HG03432 (cell line): ENCODE measurements at regions not wholly inside any gene's neighbourhood (a gene's known extent, or its start where the extent isn't known, plus 50 kb on each side); places are given as distances from the start of the nearest gene placed in this dataset.

Experiments
- ATAC-seq: cut with Tn5 transposase; IDR thresholded peaks from one replicate; pipeline ENCODE4 v1.9.1; 2021; ENCODE audit warnings: mild to moderate bottlenecking, moderate library complexity; ENCODE audit not compliant: unreplicated experiment

DNA sequence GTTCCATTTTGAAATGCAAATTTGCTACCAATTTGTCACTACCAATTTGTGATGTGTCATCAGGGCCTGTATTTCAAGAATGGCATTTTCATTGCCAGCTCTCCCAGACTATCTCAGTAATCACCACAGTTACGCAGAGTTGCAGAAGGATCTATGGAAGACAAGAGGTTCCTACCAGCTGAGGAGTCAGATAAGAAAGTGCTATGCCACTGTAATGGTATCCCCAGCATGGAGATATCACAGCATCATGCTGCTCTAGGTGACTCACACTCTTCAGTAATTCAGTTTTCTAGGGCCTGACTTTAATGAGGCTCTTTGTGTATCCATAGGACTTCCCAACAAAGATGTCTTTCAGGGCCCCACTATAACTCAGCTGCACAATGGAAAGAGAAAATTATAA, 490.3 kb downstream of the ARHGEF28 start:
- ATAC-seq, result no peak

DNA sequence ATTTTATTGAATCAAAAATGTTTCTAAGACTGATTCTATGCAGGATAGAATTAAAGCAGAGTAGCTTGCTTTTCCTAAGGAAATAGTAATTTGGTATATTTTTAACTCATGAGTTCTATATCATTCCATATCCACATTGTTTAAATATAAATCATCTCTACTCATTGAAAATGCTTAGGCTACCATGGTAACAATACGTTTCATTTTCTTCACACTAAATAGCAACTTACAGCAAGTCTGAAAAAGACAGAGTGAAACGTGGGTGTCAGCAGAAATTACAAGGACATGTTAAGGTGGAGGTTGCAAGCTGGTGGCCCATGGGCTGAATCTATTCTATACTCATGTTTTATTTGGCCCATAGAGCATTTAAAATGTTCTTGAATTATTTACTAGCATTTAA, 487.9 kb downstream of the ARHGEF28 start:
- no peak for ATAC-seq

DNA sequence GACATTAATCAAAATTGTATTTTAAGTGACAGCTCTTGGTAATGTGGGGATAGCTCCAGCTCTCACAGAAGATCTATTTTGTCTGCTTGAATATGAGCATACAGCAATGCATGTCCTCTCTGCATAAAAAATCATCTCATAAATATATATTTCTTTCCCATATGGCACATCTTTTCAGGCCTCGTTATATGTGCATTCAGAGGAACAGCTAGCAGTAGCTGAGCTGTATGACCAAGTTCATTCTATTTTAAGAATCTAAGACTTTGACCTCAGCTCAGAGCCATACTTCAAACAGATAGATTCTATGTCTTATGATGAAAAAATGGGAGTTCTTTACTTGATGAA, 487.2 kb downstream of the ARHGEF28 start:
- no peak for ATAC-seq

DNA sequence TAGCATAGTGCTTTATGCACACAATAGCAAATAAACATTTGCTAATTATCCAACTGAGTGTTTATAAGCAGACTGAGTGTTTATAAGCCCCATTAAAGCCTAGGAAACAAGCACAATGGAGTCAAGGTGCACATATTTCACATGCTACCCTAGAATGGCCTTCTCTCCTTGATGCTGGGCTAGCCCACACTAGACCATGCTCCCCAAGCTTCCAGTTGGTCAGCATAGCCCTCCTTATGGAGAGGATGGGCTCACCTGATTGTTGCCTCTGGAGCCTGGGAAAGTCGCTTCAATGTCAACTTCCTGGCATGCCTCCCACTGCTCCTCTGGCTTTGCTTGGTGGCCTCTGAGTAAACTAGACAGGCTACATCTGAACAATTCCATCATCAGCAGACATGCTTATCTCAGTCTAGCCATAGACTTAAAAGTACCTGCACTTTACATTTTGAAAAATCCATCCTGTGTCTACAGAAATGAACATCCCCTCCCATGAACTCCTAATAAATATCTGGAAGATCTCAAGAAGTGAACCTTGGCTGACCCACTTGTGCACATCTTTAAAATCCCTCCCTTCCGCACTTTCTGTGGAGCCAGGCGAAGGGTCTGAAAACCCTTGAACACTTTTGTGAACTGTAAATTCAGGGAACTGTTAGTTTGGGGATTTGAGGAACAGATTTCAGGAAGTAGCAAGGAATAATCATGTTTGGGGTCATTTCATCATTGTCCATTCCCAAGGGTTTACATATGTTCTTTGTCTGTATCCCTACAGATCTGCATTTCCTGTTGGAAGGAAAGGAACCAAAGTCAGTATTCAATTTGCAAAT, 486.6 kb downstream of the ARHGEF28 start:
- no peak for ATAC-seq

DNA sequence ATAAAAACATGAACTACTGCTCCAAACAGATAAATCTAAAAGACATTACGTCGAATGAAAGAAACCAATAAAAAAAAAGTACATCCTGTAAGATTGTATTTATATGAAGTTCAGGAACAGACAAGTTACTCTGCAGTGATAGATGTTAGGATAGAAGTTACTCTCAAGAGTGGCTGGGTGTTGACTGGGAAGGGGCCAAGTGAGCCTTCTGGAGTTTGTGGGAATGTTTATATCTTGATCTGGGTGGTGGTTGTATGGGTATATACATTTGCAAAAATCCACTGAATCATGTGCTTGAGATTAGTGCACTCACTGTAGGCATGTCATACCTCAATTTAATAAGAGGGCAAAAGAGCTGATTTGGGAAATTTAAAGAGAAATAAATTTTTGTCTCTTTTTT, 485.8 kb downstream of the ARHGEF28 start:
- no peak for ATAC-seq

DNA sequence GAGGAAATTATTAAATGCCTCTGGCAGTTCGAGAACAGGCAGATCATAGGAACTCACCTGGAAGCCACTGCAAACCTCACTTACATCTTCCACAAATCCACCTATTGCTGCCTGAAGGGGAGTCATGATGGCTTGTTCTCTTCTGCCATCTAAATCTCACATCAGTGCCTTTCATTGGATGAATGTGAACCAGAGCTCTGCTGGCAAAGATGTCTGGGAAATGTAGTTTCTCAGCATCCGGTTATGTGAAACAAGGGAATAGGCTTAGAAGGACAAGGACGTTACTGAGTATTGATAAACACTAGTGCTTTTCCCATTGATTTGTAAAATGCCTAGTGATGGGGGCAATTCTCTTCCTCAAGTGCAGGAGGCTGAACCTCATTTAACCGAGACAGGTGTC, 483.3 kb downstream of the ARHGEF28 start:
- no peak for ATAC-seq

DNA sequence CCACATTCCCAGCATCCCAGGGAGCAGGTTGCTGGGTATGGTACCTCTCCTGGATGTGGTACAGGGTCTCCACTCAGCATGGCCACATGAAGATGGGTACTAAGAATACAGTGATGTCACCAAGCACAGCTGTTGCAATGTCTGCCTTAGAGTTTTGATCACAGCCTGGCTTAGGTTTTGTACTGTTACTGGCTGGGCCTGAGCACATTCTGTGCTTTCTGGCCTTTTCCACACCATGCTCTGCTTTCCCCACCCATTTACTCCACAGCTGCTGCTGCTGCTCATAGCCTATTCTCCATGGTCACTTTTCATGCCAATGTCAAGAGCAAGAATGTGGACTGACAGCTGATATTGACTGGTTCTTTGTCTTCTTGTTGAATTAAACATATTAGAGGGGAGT, 481.9 kb downstream of the ARHGEF28 start:
- ATAC-seq, result no peak

DNA sequence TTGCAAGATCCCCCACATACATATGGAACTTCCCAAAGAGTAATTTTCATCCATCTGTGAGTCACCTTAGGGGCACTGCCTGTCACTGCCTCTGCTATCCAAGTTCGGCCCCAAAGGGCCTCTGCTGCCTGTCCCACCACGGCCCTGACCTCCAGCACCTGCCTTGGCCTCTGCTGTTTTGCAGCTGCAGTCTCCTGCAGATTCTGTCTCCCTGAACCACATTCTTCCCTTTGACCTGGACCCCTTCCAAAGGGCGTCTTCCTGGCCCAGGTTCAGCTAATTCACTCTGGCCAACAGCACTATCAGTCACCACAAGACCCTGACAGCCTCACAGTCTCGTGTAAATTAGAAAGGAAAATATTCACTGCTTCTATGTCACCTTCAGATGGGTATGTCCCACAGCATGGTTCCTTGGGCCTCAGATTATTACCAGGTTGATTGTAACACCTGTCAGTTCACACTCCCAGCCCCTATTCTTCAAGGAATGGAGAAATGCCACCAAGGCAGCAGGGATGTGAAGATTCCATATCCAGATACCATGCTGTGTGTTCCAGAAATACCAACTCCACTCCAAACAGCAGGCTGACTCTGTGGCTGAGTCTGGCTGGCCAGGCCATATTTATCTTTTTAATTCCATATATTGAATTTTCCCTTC, 479.3 kb downstream of the ARHGEF28 start:
- ATAC-seq, result no peak

DNA sequence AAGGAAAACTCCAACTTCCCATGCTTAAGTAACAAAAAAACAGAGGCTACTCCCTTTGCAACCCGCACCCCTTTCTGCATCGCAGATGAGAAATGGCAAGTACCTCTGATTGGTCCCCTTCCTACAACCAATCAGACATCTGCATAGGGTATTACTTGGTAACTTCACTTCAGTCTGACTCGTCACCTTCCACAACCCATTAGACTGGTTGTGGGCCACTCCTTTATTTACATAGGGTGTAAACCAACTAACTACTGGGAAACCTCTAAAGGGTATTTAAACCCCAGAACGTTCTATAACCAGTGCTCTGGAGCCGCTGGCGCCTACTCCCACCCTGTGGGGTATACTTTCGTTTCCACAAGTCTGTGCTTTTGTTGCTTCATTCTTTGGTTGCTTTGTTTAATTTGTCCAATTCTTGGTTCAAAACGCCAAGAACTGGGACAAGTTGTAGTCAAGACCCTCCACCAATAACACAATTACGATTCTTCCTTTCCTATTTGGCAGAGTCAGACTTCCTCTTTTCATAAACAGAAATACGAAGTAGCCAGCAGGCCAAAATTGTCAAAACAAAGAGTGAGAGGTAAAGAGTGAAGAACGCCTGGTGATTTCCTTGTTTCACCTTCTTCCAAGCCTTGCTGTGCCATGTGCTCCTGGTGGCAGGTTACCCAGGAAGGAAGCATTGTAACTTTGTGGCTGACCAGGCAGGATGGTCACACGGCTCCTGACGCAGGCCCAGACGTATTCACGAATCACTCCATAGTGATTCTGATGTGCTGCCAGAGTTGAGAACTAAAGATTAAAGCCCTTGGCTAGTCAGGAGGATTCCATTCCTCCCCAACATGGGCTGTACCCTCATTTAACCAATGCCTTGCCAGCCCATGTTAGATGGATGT, 477.4 kb downstream of the ARHGEF28 start:
- ATAC-seq, result no peak

DNA sequence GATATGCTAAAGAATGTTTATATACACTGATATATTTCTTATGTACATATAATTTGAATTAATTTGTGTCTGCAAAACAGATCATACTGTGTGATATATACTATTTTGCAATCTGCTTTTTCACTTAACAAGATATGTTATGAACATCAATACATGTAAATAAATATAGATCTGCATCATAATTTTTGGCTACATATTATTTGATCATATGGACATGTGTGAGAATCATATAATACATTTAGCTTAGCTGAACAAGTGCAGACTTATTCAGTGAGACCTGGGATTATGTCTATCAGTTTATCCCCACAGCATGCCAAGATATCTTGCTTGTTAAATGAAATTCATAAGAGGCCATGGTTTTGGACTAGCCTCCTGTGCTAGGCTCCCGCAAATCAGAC, 474.3 kb downstream of the ARHGEF28 start:
- ATAC-seq, result no peak

DNA sequence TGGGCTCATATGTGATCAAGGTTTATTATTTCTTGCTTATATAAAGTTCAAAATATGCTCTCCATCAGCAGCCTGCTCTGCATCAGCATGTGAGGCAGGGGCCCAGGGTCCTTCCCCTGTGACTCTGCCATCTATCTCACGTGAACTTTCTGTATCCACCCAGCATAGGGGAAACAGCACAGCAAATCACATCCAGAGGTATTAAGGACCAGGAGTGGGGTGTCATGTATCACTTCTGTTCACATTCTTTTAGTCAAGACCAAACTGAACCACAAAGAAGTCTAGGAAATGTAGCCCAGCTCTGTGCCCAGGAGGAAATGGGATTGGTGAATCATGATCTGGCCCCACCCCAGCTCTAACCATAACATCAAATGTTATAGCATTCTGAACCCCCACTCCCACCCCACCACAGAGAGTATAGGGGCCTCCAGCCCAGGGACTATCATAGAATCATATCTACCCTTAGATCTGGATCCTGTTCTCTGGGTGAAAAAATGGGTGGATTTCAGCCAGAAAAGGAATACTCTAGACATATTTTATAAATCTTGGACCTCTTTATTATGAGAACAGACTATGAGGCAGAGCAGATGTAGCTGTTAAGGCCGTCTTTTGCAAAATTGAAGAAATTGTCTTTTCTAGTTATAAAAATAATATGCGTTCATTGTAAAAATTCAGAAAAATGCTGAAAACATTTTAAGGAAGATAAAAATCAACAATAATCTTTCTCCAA, 473.7 kb downstream of the ARHGEF28 start:
- ATAC-seq, result no peak

DNA sequence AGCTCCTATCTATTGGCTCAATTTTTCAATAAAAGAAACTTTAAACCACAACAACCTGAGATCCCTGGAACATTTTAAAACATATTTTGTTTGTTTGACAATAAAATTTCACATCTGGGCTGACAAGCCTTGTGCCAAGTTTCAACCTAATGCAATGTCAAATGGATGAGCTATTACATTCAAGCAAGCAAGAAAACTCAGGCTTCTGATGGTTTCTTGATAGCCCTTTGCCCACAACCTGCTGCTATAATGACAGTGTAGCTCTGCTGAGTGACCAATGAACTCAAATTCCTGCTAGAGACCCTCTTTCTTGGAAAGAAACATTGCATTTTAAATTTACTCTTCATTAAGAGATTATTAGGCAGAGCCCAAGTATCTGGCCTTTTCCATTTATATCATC, 472.9 kb downstream of the ARHGEF28 start:
- ATAC-seq, result no peak

DNA sequence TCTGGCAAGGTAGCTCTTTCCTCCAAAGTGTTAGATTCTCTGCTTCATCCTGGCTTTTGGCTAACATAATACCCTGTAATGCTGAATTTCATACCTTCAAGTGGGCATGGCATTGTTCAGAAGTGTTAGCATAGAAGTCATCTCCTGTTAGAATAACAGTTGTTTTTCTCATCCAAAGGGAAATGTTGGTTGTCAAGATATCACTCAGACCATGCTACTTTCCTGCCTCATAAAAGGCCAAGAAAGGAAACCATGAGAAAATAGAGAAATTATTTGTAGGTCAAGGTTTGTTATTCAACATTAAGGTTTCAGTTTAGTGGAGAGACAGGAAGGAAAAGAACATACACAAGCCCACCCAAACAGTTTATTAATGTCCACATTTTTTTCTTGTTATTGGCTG, 472.5 kb downstream of the ARHGEF28 start:
- no peak for ATAC-seq

DNA sequence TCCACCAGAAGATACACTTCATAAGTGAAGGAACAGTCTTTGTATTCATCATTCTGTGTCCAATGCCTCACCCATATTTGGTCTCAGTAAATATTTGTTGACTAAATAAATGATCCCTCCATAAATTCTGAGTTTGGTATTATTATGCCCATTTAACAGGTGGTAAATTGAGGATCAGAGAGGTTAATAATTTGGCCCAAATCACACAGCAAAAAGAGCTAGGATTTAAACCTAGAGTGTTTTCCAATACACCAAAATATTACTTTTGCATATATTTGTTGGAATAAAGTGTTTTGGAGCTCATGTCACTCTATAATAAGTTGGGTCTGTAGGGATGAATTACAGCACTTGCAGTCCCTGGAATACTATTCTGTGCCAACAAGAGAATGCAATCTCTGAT, 470.3 kb downstream of the ARHGEF28 start:
- ATAC-seq, result no peak

DNA sequence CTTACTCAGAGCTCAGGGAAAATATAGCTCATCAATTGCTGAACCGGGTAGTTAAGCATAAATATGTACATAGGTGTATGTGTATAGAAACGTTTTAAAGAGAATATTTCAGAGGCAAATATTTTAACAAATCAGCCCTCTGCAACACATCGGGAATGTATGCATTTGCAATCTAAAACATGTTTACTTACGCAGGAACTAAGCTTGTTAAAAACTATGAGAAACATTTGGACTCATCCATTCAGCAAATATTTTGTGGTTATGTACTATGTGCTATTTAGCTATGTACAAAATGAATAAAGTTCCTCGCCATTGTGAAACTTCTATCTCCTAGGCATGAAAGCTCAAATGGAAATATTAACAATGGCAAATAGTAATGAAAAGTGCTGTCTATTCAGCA, 469.9 kb downstream of the ARHGEF28 start:
- ATAC-seq, result no peak

DNA sequence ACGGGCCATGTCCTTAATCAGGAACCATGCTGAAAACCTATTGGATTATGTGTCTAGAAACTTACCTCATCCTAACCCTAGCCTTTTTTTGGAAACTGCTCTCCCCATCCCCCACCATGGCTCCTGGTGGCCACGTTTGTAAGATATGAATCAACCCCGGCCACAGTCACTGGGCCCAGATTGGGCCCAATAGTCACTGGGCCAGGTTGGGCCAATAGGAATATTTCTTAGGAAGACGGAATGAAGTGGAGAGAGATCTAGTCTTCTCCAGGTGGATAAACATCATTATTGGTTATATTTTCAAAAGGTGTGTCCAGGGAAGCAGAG, 468.7 kb downstream of the ARHGEF28 start:
- ATAC-seq, result no peak

DNA sequence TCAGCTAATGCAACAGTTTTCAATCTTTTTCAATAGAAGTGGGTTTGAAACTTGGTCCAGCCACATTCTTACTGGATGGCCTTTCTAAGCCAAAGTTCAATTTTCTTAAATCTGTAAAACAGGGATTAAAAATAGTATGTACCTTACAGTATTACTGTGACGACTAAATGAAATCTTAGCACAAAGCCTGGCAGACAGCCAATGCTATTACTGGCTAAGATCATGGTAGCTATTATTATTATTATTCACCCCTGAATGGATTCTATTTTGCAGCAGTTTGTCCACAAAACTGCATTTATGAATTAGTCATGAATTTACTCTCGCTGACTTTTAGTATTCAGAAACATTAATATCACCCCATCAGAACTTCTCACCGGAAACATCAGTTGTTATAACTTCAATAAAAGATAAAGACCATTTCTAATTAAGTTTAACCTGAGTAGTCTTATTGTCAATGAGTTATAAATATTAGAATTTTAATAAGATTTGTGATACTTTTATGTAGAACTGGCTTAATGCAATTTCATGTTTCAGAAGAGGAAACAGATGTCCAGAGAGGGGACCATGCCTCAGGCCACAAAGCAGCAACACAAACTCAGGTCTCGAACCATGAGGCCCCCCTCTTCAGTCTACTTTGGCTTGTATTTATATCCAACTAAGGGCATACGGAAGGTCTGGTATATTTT, 468.2 kb downstream of the ARHGEF28 start:
- no peak for ATAC-seq

DNA sequence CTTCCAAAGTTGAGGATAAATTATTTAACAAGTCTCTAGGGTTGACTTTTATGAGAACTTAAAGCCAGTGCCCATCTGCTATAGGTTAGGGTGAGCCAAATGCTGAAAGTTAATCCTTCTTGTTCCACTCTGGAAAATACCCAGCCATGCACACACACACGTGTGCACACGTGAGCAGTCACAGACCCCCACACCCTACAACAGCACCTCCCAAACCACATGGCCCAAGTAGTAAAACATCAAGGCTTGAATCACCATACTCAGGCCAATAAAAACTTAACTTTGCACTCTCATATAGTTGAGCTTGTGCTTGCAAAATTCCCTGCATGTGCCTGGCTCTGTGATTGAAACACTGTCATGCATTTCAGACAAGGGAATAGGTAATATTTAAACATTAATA, 467.6 kb downstream of the ARHGEF28 start:
- no peak for ATAC-seq

DNA sequence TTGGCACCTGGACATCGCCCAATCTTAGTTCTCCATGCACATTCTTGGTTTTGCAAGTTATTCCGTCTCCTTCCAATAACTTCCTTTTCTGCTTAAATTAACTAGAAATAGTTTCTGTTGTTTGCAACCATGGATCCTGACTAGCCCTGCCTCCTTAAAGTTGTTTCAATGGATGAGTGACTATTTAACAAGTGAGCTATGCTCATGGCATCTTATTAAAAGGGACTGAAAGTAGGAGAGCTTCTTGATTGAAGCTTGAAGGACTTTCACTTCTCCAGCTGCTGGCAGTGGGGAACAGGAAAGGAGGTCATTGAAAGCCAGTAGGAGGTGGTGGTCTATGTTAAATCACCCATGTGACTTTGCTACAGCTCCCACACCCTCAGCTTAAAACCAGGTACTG, 466.8 kb downstream of the ARHGEF28 start:
- ATAC-seq, result no peak

DNA sequence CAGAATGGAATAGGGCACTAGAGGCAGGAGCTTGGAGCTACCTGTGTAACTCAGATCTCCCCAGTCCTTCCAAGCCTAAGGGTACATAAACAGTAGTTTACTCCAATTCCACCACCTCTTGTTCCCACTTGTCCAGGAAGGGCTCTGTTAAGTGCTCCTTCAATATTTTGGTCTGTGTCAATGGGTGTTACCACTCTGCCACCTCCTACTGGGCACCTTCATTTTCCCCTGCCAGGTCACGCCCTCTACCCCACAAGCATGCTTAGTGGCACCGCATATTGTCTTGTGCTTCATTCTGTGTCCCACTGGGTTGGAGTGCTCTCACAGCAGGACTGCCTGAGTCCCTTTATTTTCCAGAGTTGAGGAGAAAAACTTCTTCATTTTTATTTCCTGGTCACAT, 459.8 kb downstream of the ARHGEF28 start:
- ATAC-seq, result no peak

DNA sequence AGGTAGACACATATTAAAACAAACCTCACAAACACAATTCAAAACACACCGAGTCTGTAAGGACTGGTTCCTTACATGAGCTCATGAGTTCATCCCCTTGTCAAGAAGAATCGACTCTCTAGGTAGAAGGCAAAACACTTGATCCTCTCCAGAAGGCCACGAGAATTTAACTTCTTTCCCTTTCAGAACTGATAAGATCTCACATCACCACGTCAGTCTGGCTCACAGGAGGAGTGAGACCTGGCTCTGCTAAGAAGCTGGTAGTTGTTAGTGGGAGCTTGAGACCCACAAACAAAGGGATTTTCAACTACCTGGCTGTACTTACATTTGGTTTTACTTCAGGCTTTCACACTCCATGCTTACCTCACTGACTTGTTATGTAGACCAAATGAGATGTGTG, 459.2 kb downstream of the ARHGEF28 start:
- no peak for ATAC-seq
